ENCODE measurements at regions not wholly inside any gene's neighbourhood (a gene's known extent, or its start where the extent isn't known, plus 50 kb on each side); places are given as distances from the start of the nearest gene placed in this dataset.

- no peak for TF ChIP-seq REST (IDR thresholded peaks at IDR 0.05; ENCODE audit: unreplicated experiment)
- TF ChIP-seq EZH2phosphoT487 (IDR thresholded peaks at IDR 0.05; ENCODE audit: unreplicated experiment), result no peak
- TF ChIP-seq ZNF462 (CRISPR knock-in tag; IDR thresholded peaks at IDR 0.05), result no peak
- TF ChIP-seq STAT1 (IDR thresholded peaks at IDR 0.05; ENCODE audit: unreplicated experiment), result no peak
- no peak for TF ChIP-seq ETS1 (IDR thresholded peaks at IDR 0.05)
- TF ChIP-seq EZH2 (IDR thresholded peaks at IDR 0.05; ENCODE audit: low read depth, unreplicated experiment), result no peak
Measured at GRCh38 chr10:106341356-106341755, 823.1 kb downstream of the SORCS1 start (continued).

All from GM23338 (cell line).